Stomach (tissue), 8 donors: ENCODE measurements at regions not wholly inside any gene's neighbourhood (a gene's known extent, or its start where the extent isn't known, plus 50 kb on each side); places are given as distances from the start of the nearest gene placed in this dataset.

Source experiments
- DNase-seq, 2 donors: peaks; one replicate each; pipeline versions ENCODE4 v3.0.0 to v3.0.0-alpha.2; 2013 to 2019
- H3K27ac ChIP-seq, 5 donors: fragments of 200-600 bp in 4 of 5; sonication (generic) in 4 of 5; one replicate each; pipeline ENCODE4 v1.5.1; 2013 to 2019; ENCODE audit warnings: mild to moderate bottlenecking in 1 of 5, moderate library complexity in 1 of 5
- H3K27me3 ChIP-seq, 3 donors: fragments of 200-600 bp; sonication (generic); one replicate each; pipeline ENCODE4 v1.5.1; 2017 to 2019; ENCODE audit warnings: mixed run types in 1 of 3
- H3K36me3 ChIP-seq, 4 donors: fragments of 200-600 bp; sonication (generic); 1 replicate in 3 of 4; 2 replicates in 1 of 4; pipeline ENCODE4 v1.5.1; 2016 to 2019
- H3K4me1 ChIP-seq, 4 donors: fragments of 200-600 bp; sonication (generic); one replicate each; pipeline ENCODE4 v1.5.1; 2016 to 2019
- H3K4me3 ChIP-seq, 4 donors: fragments of 200-600 bp; sonication (generic) in 3 of 4; one replicate each; pipeline ENCODE4 v1.5.1; 2016 to 2019; ENCODE audit warnings: mild to moderate bottlenecking in 1 of 4
- H3K9me3 ChIP-seq, 4 donors: fragments of 200-600 bp; sonication (generic); one replicate each; pipeline ENCODE4 v1.5.1; 2016 to 2019
- CTCF ChIP-seq, 7 experiments: fragments of 450-650 bp in 4 of 7; fragments of 200-600 bp in 3 of 7; sonication (generic) in 3 of 7; IDR thresholded peaks; one replicate each; pipeline ENCODE4 v1.5.1; 2016 to 2019; ENCODE audit warnings: antibody characterized with exemption in 7 of 7, control low read depth in 2 of 7, mild to moderate bottlenecking in 1 of 7
- EP300 ChIP-seq: sonication (generic); formaldehyde crosslinking; IDR thresholded peaks from one replicate; pipeline ENCODE4 v1.6.1; 2017; ENCODE audit warnings: antibody characterized with exemption
- POLR2A ChIP-seq, 4 donors: fragments of 450-650 bp; IDR thresholded peaks; one replicate each; pipeline ENCODE4 v1.6.1; 2016; ENCODE audit warnings: antibody characterized with exemption in 4 of 4, control low read depth in 2 of 4, mild to moderate bottlenecking in 1 of 4, moderate library complexity in 1 of 4
- POLR2AphosphoS5 ChIP-seq, 3 donors: sonication (generic); formaldehyde crosslinking; IDR thresholded peaks; one replicate each; pipeline ENCODE4 v1.6.1; 2016; ENCODE audit warnings: antibody characterized with exemption in 3 of 3
- WGBS, 5 donors: extraction: QIAGEN DNeasy Blood & Tissue Kit in 3 of 5; methylation state at CpG; one replicate each; pipeline versions ENCODE4 v1.1.5 to v1.1.7; 2013 to 2018; 5-methylcytosine and 5-hydroxymethylcytosine counted together
- intact Hi-C: fragments of 100-400 bp; cut with DNase I; formaldehyde crosslinking; loops from one replicate; pipeline ENCODE4 v1.15.1; 2023; ENCODE audit warnings: low total_unique reads
- donor health status: healthy with polysubstance abuse.
- donor health status: Bipolar disorder and iron deficiency.
- donor health status: healthy.

- no peak for TF ChIP-seq POLR2AphosphoS5 (IDR thresholded peaks at IDR 0.05)
- no peak for TF ChIP-seq EP300
- no peak for TF ChIP-seq CTCF (IDR thresholded peaks at IDR 0.05)
- no peak for TF ChIP-seq POLR2A (IDR thresholded peaks at IDR 0.05)
- no peaks in the 10 kb centered on the region for H3K36me3 ChIP-seq
- intact Hi-C loops = no loop called here
- H3K4me3 ChIP-seq = no peak overlapping the region
- no peaks in the 10 kb centered on the region for H3K4me1 ChIP-seq
- no peak for DNase-seq
- peaks cover 0 to 9% (median 0%) of the 10 kb centered on the region in 4 donors for H3K9me3 ChIP-seq
- H3K27me3 ChIP-seq = no peaks in the 10 kb centered on the region
- H3K27ac ChIP-seq = no peak overlapping the region
- WGBS, 5 donors = 82 to 95% (median 91%) methylated on average over 4 of the region's 4 CpGs
Measured at GRCh38 chr9:16184964-16185646, 632.3 kb downstream of the CCDC171 start.

GRCh38 chr9:16191191-16191590, 638.3 kb downstream of the CCDC171 start:
- H3K4me3 ChIP-seq = no peak overlapping the region
- intact Hi-C loops = no loop called here
- H3K27ac ChIP-seq = no peak overlapping the region
- 76 to 97% (median 85%) methylated on average over 3 of the region's 3 CpGs for WGBS, 5 donors
- H3K36me3 ChIP-seq = no peaks in the 10 kb centered on the region
- TF ChIP-seq POLR2A (IDR thresholded peaks at IDR 0.05) (no peak), EP300 (no peak), CTCF (IDR thresholded peaks at IDR 0.05) (no peak), POLR2AphosphoS5 (IDR thresholded peaks at IDR 0.05) (no peak)
- peaks cover 0 to 9% (median 0%) of the 10 kb centered on the region in 4 donors for H3K9me3 ChIP-seq
- H3K27me3 ChIP-seq = no peaks in the 10 kb centered on the region
- DNase-seq = peak in 1 of 2 donors; percentile 39
- H3K4me1 ChIP-seq = peaks cover 3 to 15% (median 10%) of the 10 kb centered on the region in 4 donors

GRCh38 chr9:16191691-16192402, 639.0 kb downstream of the CCDC171 start:
- peak; percentile 79 to 91 for DNase-seq
- no peaks in the 10 kb centered on the region for H3K27me3 ChIP-seq
- H3K27ac ChIP-seq = peak overlapping the region in 2 of 5 donors; percentile 22 to 60
- 2 to 4% (median 3%) methylated on average over 9 to 14 of the region's 14 CpGs for WGBS, 5 donors
- H3K4me3 ChIP-seq = no peak overlapping the region
- TF ChIP-seq CTCF (IDR thresholded peaks at IDR 0.05) (peak in 5 of 7 experiments; percentile 65 to 74 (median 71)), EP300 (no peak)
- H3K9me3 ChIP-seq = peaks cover 0 to 9% (median 0%) of the 10 kb centered on the region in 4 donors
- intact Hi-C loops = no loop called here
- peaks cover 3 to 15% (median 10%) of the 10 kb centered on the region in 4 donors for H3K4me1 ChIP-seq
- H3K36me3 ChIP-seq = no peaks in the 10 kb centered on the region

- H3K36me3 ChIP-seq = no peaks in the 10 kb centered on the region
- peak in 1 of 2 donors; percentile 38 for DNase-seq
- 28 to 35% (median 30%) methylated on average over 5 to 6 of the region's 6 CpGs for WGBS, 5 donors
- H3K27ac ChIP-seq = peak overlapping the region in 2 of 5 donors; percentile 22 to 60
- TF ChIP-seq CTCF (IDR thresholded peaks at IDR 0.05) = no peak
- TF ChIP-seq EP300 = no peak
- TF ChIP-seq POLR2A (IDR thresholded peaks at IDR 0.05) = no peak
- no peak for TF ChIP-seq POLR2AphosphoS5 (IDR thresholded peaks at IDR 0.05)
- H3K9me3 ChIP-seq = peaks cover 0 to 9% (median 0%) of the 10 kb centered on the region in 4 donors
- H3K4me1 ChIP-seq = peaks cover 3 to 15% (median 10%) of the 10 kb centered on the region in 4 donors
- H3K4me3 ChIP-seq = no peak overlapping the region
- intact Hi-C loops = no loop called here
- no peaks in the 10 kb centered on the region for H3K27me3 ChIP-seq
Measured at GRCh38 chr9:16192403-16193017, 639.7 kb downstream of the CCDC171 start.
